ENCODE measurements at regions not wholly inside any gene's neighbourhood (a gene's known extent, or its start where the extent isn't known, plus 50 kb on each side); places are given as distances from the start of the nearest gene placed in this dataset.

DNA sequence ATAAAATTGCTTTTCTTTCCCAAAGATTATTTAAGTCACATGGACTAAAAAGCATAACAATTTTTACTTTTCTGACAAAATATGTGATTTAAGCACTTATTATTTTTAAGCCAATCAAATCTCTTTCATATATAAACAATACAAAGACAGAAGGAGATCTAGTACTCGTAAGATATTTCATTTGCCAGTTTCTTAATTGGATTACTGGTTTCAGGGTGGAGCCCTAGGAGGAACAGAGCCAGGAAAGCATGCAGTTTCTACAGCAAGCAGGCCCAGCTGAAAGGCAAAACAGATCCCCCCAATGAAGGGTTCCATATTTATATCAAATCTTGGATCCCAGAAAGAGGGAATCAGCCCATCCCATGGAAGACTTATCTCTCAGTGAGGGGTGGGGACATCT, 177.0 kb downstream of the KIF18A start:
- H3K4me1 ChIP-seq (ENCODE audit: insufficient read depth, low read length, poor library complexity, severe bottlenecking): no peaks in the 10 kb centered on the region
- no peak overlapping the region for H3K4me2 ChIP-seq (ENCODE audit: low read length)
- no peaks in the 10 kb centered on the region for H4K20me1 ChIP-seq (ENCODE audit: insufficient read depth, low read length)
- no TSS peak for BruUV-seq (replicated peaks)
- no peaks in the 10 kb centered on the region for H3K9me2 ChIP-seq (ENCODE audit: insufficient read depth, low read length)
- intact Hi-C loops (cut with micrococcal nuclease; ENCODE audit: unreplicated experiment): no loop called here
- no peak overlapping the region for H2AFZ ChIP-seq (ENCODE audit: low read length)
- H3K36me3 ChIP-seq (ENCODE audit: insufficient read depth, low read length): no peaks in the 10 kb centered on the region
- H3K9me3 ChIP-seq (ENCODE audit: low read length): no peaks in the 10 kb centered on the region
- H3K79me2 ChIP-seq (ENCODE audit: insufficient read depth, low read depth, low read length): no peaks in the 10 kb centered on the region
- H3K4me3 ChIP-seq (ENCODE audit: low read depth, low read length, poor library complexity, severe bottlenecking): no peak overlapping the region
- ChIA-PET CTCF (ENCODE audit: unreplicated experiment) (no interaction called here), POLR2A (no interaction called here)
- no peak overlapping the region for H3K27ac ChIP-seq (ENCODE audit: low read depth, low read length, poor library complexity, severe bottlenecking)
- TF ChIP-seq, protein P1, sequence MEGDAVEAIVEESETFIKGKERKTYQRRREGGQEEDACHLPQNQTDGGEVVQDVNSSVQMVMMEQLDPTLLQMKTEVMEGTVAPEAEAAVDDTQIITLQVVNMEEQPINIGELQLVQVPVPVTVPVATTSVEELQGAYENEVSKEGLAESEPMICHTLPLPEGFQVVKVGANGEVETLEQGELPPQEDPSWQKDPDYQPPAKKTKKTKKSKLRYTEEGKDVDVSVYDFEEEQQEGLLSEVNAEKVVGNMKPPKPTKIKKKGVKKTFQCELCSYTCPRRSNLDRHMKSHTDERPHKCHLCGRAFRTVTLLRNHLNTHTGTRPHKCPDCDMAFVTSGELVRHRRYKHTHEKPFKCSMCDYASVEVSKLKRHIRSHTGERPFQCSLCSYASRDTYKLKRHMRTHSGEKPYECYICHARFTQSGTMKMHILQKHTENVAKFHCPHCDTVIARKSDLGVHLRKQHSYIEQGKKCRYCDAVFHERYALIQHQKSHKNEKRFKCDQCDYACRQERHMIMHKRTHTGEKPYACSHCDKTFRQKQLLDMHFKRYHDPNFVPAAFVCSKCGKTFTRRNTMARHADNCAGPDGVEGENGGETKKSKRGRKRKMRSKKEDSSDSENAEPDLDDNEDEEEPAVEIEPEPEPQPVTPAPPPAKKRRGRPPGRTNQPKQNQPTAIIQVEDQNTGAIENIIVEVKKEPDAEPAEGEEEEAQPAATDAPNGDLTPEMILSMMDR (conservative IDR thresholded peaks at IDR 0.05; ENCODE audit: low read length): no peak
- TF ChIP-seq EZH2phosphoT487 (IDR thresholded peaks at IDR 0.05; ENCODE audit: borderline replicate concordance, low read depth, low read length): no peak
- DNase-seq (ENCODE audit: low spot score): no peak

GRCh38 chr11:27928809-27929208, 179.1 kb downstream of the KIF18A start:
- Histone ChIP-seq H3K36me3 (ENCODE audit: insufficient read depth, low read length) (no peaks in the 10 kb centered on the region), H2AFZ (ENCODE audit: low read length) (no peak overlapping the region), H3K27ac (ENCODE audit: low read depth, low read length, poor library complexity, severe bottlenecking) (no peak overlapping the region), H3K9me2 (ENCODE audit: insufficient read depth, low read length) (no peaks in the 10 kb centered on the region), H3K79me2 (ENCODE audit: insufficient read depth, low read depth, low read length) (no peaks in the 10 kb centered on the region), H3K4me1 (ENCODE audit: insufficient read depth, low read length, poor library complexity, severe bottlenecking) (no peaks in the 10 kb centered on the region), H3K4me3 (ENCODE audit: low read depth, low read length, poor library complexity, severe bottlenecking) (no peak overlapping the region), H3K4me2 (ENCODE audit: low read length) (no peak overlapping the region), H4K20me1 (ENCODE audit: insufficient read depth, low read length) (no peaks in the 10 kb centered on the region), H3K9me3 (ENCODE audit: low read length) (no peaks in the 10 kb centered on the region)
- ChIA-PET CTCF (ENCODE audit: unreplicated experiment) (no interaction called here), POLR2A (no interaction called here)
- no peak for DNase-seq (ENCODE audit: low spot score)
- no TSS peak for BruUV-seq (replicated peaks)
- intact Hi-C loops (cut with micrococcal nuclease; ENCODE audit: unreplicated experiment): no loop called here
- no peak for TF ChIP-seq EZH2phosphoT487 (IDR thresholded peaks at IDR 0.05; ENCODE audit: borderline replicate concordance, low read depth, low read length)
- TF ChIP-seq, protein P1 (conservative IDR thresholded peaks at IDR 0.05; ENCODE audit: low read length): no peak

- intact Hi-C loops (cut with micrococcal nuclease; ENCODE audit: unreplicated experiment): no loop called here
- no peak for DNase-seq (ENCODE audit: low spot score)
- CTCF ChIA-PET (ENCODE audit: unreplicated experiment): interaction anchor here (0.6 kb wide), 1 partner anchor 516 kb away, joined by 3 read pairs; no protein-coding TSS in a partner anchor
- no peak overlapping the region for H3K27ac ChIP-seq (ENCODE audit: low read depth, low read length, poor library complexity, severe bottlenecking)
- no peak overlapping the region for H2AFZ ChIP-seq (ENCODE audit: low read length)
- no peaks in the 10 kb centered on the region for H3K4me1 ChIP-seq (ENCODE audit: insufficient read depth, low read length, poor library complexity, severe bottlenecking)
- H3K4me3 ChIP-seq (ENCODE audit: low read depth, low read length, poor library complexity, severe bottlenecking): no peak overlapping the region
- no peaks in the 10 kb centered on the region for H3K36me3 ChIP-seq (ENCODE audit: insufficient read depth, low read length)
- TF ChIP-seq, protein P1 (conservative IDR thresholded peaks at IDR 0.05; ENCODE audit: low read length): no peak
- TF ChIP-seq EZH2phosphoT487 (IDR thresholded peaks at IDR 0.05; ENCODE audit: borderline replicate concordance, low read depth, low read length): no peak
- no TSS peak for BruUV-seq (replicated peaks)
- H3K79me2 ChIP-seq (ENCODE audit: insufficient read depth, low read depth, low read length): no peaks in the 10 kb centered on the region
- no peaks in the 10 kb centered on the region for H4K20me1 ChIP-seq (ENCODE audit: insufficient read depth, low read length)
- no peak overlapping the region for H3K4me2 ChIP-seq (ENCODE audit: low read length)
- POLR2A ChIA-PET: interaction anchor here (0.7 kb wide), 1 partner anchor 97 kb away, joined by 3 read pairs; no protein-coding TSS in a partner anchor
- no peaks in the 10 kb centered on the region for H3K9me2 ChIP-seq (ENCODE audit: insufficient read depth, low read length)
- H3K9me3 ChIP-seq (ENCODE audit: low read length): no peaks in the 10 kb centered on the region
Observed at GRCh38 chr11:27926981-27927481, 180.9 kb downstream of the KIF18A start.
